ENCODE measurements at regions not wholly inside any gene's neighbourhood (a gene's known extent, or its start where the extent isn't known, plus 50 kb on each side); places are given as distances from the start of the nearest gene placed in this dataset.

DNA sequence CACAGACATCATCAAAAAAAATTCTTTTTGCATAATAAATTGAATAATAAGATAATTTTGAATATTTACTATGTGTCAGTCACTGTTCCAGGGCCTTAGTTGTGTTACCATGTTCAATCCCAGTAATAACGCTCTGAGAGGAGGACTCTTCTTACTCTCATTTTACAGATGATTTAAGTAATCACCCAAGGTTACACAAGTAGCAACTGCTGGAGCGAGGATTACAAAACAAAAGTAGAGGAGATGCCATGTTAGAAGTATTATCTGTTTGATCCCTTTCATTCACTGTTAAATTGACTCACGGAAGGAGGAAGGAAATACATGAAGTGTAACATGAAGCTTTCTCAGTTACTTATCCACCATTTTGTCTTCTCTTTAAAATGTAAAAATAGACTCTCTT is 412.8 kb downstream of the NFIB start:
- H3K4me2 ChIP-seq, result no peak overlapping the region
- no peaks in the 10 kb centered on the region for H3K79me2 ChIP-seq (ENCODE audit: insufficient read depth, low read depth)
- no peak overlapping the region for H2AFZ ChIP-seq (ENCODE audit: low read depth)
- no peaks in the 10 kb centered on the region for H4K20me1 ChIP-seq (ENCODE audit: insufficient read depth)
- TF ChIP-seq CTCF (conservative IDR thresholded peaks at IDR 0.05; ENCODE audit: low read depth, low read length), result no peak
- H3K4me3 ChIP-seq (IDR thresholded peaks at IDR 0.05; ENCODE audit: insufficient read depth, low read depth, low read length), result no peak overlapping the region
- no peak overlapping the region for H3K9ac ChIP-seq
- no peaks in the 10 kb centered on the region for H3K4me1 ChIP-seq (ENCODE audit: low read depth, poor library complexity, severe bottlenecking)
- no peak overlapping the region for H3K27ac ChIP-seq
- no peaks in the 10 kb centered on the region for H3K27me3 ChIP-seq (ENCODE audit: insufficient read depth, low read depth)
- no peaks in the 10 kb centered on the region for H3K36me3 ChIP-seq (ENCODE audit: insufficient read depth)

DNA sequence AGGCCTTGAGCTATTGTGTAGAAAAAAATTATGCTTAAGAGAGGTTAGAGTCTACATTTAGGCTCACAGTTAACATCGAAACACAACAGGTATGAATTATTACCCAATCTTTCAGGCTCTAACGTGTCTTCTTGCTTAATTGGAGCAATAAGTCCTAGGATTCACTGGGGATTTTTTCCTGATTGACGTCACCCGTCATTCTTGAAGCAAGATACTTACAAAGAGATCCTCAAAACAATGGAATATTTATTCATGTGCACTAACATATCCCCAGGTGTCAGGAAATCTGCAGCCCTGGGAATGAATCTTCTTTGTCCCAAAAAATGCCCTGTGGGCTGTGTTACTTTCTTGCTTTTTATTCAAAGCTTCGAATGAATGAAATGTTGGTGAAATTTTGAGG is 413.5 kb downstream of the NFIB start:
- no peaks in the 10 kb centered on the region for H4K20me1 ChIP-seq (ENCODE audit: insufficient read depth)
- no peak for TF ChIP-seq CTCF (conservative IDR thresholded peaks at IDR 0.05; ENCODE audit: low read depth, low read length)
- H3K4me2 ChIP-seq, result no peak overlapping the region
- H3K9ac ChIP-seq, result no peak overlapping the region
- H3K27me3 ChIP-seq (ENCODE audit: insufficient read depth, low read depth), result no peaks in the 10 kb centered on the region
- no peaks in the 10 kb centered on the region for H3K4me1 ChIP-seq (ENCODE audit: low read depth, poor library complexity, severe bottlenecking)
- no peaks in the 10 kb centered on the region for H3K36me3 ChIP-seq (ENCODE audit: insufficient read depth)
- no peak overlapping the region for H3K27ac ChIP-seq
- H3K79me2 ChIP-seq (ENCODE audit: insufficient read depth, low read depth), result no peaks in the 10 kb centered on the region
- no peak overlapping the region for H2AFZ ChIP-seq (ENCODE audit: low read depth)
- no peak overlapping the region for H3K4me3 ChIP-seq (IDR thresholded peaks at IDR 0.05; ENCODE audit: insufficient read depth, low read depth, low read length)

- Histone ChIP-seq H2AFZ (ENCODE audit: low read depth) (no peak overlapping the region), H3K4me1 (ENCODE audit: low read depth, poor library complexity, severe bottlenecking) (no peaks in the 10 kb centered on the region), H3K79me2 (ENCODE audit: insufficient read depth, low read depth) (no peaks in the 10 kb centered on the region), H3K27ac (no peak overlapping the region), H4K20me1 (ENCODE audit: insufficient read depth) (no peaks in the 10 kb centered on the region), H3K27me3 (ENCODE audit: insufficient read depth, low read depth) (no peaks in the 10 kb centered on the region), H3K4me2 (no peak overlapping the region), H3K36me3 (ENCODE audit: insufficient read depth) (no peaks in the 10 kb centered on the region), H3K4me3 (IDR thresholded peaks at IDR 0.05; ENCODE audit: insufficient read depth, low read depth, low read length) (no peak overlapping the region), H3K9ac (no peak overlapping the region)
- no peak for TF ChIP-seq CTCF (conservative IDR thresholded peaks at IDR 0.05; ENCODE audit: low read depth, low read length)
Observed at GRCh38 chr9:13899924-13900323, 414.0 kb downstream of the NFIB start.

- no peak for TF ChIP-seq CTCF (conservative IDR thresholded peaks at IDR 0.05; ENCODE audit: low read depth, low read length)
- Histone ChIP-seq H3K27me3 (ENCODE audit: insufficient read depth, low read depth) (no peaks in the 10 kb centered on the region), H3K27ac (no peak overlapping the region), H3K4me3 (IDR thresholded peaks at IDR 0.05; ENCODE audit: insufficient read depth, low read depth, low read length) (no peak overlapping the region), H3K4me1 (ENCODE audit: low read depth, poor library complexity, severe bottlenecking) (no peaks in the 10 kb centered on the region), H3K79me2 (ENCODE audit: insufficient read depth, low read depth) (no peaks in the 10 kb centered on the region), H2AFZ (ENCODE audit: low read depth) (no peak overlapping the region), H4K20me1 (ENCODE audit: insufficient read depth) (no peaks in the 10 kb centered on the region), H3K36me3 (ENCODE audit: insufficient read depth) (no peaks in the 10 kb centered on the region), H3K9ac (no peak overlapping the region), H3K4me2 (no peak overlapping the region)
Observed at GRCh38 chr9:13898957-13899356, 415.0 kb downstream of the NFIB start.

All from KMS-11 (cell line).